ENCODE measurements at regions not wholly inside any gene's neighbourhood (a gene's known extent, or its start where the extent isn't known, plus 50 kb on each side); places are given as distances from the start of the nearest gene placed in this dataset.

DNA sequence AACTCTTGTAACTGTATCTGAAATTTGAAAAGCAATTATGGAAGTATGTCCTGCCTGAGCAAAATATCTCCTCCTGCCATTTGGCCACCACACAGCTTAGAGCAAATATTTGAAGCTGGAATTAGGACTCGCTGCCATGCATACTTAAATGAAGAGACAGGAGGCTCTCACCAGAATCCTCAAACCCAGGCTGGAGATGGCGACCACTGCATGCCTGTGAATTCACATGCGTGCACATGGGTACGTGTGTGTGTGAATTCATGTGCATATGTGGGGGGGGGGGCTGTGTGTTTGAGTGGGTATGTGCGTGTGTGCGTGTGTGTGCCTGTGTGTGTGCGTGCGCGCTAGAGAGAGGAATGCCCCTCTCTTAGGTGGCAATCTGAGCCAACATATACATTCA, 84.1 kb upstream of the IRX1 start:
- no peaks in the 10 kb centered on the region for H3K36me3 ChIP-seq
- no peaks in the 10 kb centered on the region for H3K9me3 ChIP-seq
- no peak overlapping the region for H3K4me3 ChIP-seq
- H3K4me1 ChIP-seq (replicated peaks): no peaks in the 10 kb centered on the region
- TF ChIP-seq POLR2A (IDR thresholded peaks at IDR 0.05): no peak
- no peak for TF ChIP-seq CTCF (IDR thresholded peaks at IDR 0.05)
- no peak for TF ChIP-seq POLR2AphosphoS5 (IDR thresholded peaks at IDR 0.05)
- no peak overlapping the region for H3K27ac ChIP-seq
- H3K27me3 ChIP-seq (replicated peaks; ENCODE audit: insufficient read depth): no peaks in the 10 kb centered on the region
- DNase-seq (ENCODE audit: low spot score): no peak
- intact Hi-C loops (cut with DNase I): no loop called here
- WGBS: 56% methylated on average over 9 of the region's 9 CpGs

GRCh38 chr5:3510642-3511417, 84.8 kb upstream of the IRX1 start:
- no peak overlapping the region for H3K4me3 ChIP-seq
- no peaks in the 10 kb centered on the region for H3K9me3 ChIP-seq
- H3K27ac ChIP-seq: no peak overlapping the region
- TF ChIP-seq POLR2A (IDR thresholded peaks at IDR 0.05): no peak
- no peak for TF ChIP-seq POLR2AphosphoS5 (IDR thresholded peaks at IDR 0.05)
- TF ChIP-seq CTCF (IDR thresholded peaks at IDR 0.05): no peak
- intact Hi-C loops (cut with DNase I): no loop called here
- WGBS: 72% methylated on average over 18 of the region's 18 CpGs
- no peaks in the 10 kb centered on the region for H3K27me3 ChIP-seq (replicated peaks; ENCODE audit: insufficient read depth)
- DNase-seq (ENCODE audit: low spot score): no peak
- H3K4me1 ChIP-seq (replicated peaks): no peaks in the 10 kb centered on the region
- H3K36me3 ChIP-seq: no peaks in the 10 kb centered on the region

- H3K36me3 ChIP-seq: no peaks in the 10 kb centered on the region
- DNase-seq (ENCODE audit: low spot score): no peak
- H3K4me1 ChIP-seq (replicated peaks): no peaks in the 10 kb centered on the region
- H3K9me3 ChIP-seq: no peaks in the 10 kb centered on the region
- no peak overlapping the region for H3K4me3 ChIP-seq
- no peak for TF ChIP-seq CTCF (IDR thresholded peaks at IDR 0.05)
- TF ChIP-seq POLR2A (IDR thresholded peaks at IDR 0.05): no peak
- TF ChIP-seq POLR2AphosphoS5 (IDR thresholded peaks at IDR 0.05): no peak
- intact Hi-C loops (cut with DNase I): no loop called here
- H3K27me3 ChIP-seq (replicated peaks; ENCODE audit: insufficient read depth): no peaks in the 10 kb centered on the region
- 93% methylated on average over 3 of the region's 3 CpGs for WGBS
- no peak overlapping the region for H3K27ac ChIP-seq
Observed at GRCh38 chr5:3509290-3509689, 86.3 kb upstream of the IRX1 start.

- Histone ChIP-seq H3K27ac (no peak overlapping the region), H3K27me3 (replicated peaks; ENCODE audit: insufficient read depth) (no peaks in the 10 kb centered on the region), H3K36me3 (no peaks in the 10 kb centered on the region), H3K4me1 (replicated peaks) (no peaks in the 10 kb centered on the region), H3K4me3 (no peak overlapping the region), H3K9me3 (no peaks in the 10 kb centered on the region)
- intact Hi-C loops (cut with DNase I): no loop called here
- no peak for DNase-seq (ENCODE audit: low spot score)
- 88% methylated on average over 3 of the region's 3 CpGs for WGBS
- TF ChIP-seq CTCF (IDR thresholded peaks at IDR 0.05) (no peak), POLR2AphosphoS5 (IDR thresholded peaks at IDR 0.05) (no peak), POLR2A (IDR thresholded peaks at IDR 0.05) (no peak)
Observed at GRCh38 chr5:3508395-3508794, 87.2 kb upstream of the IRX1 start.

GRCh38 chr5:3490957-3491507, 104.6 kb upstream of the IRX1 start:
- Histone ChIP-seq H3K36me3 (no peaks in the 10 kb centered on the region), H3K27me3 (replicated peaks; ENCODE audit: insufficient read depth) (no peaks in the 10 kb centered on the region), H3K4me1 (replicated peaks) (no peaks in the 10 kb centered on the region), H3K9me3 (no peaks in the 10 kb centered on the region), H3K4me3 (no peak overlapping the region), H3K27ac (no peak overlapping the region)
- no peak for DNase-seq (ENCODE audit: low spot score)
- WGBS: 49% methylated on average over 18 of the region's 18 CpGs
- TF ChIP-seq POLR2A (IDR thresholded peaks at IDR 0.05) (no peak), POLR2AphosphoS5 (IDR thresholded peaks at IDR 0.05) (no peak), CTCF (IDR thresholded peaks at IDR 0.05) (no peak)
- intact Hi-C loops (cut with DNase I): no loop called here
